ENCODE measurements at regions not wholly inside any gene's neighbourhood (a gene's known extent, or its start where the extent isn't known, plus 50 kb on each side); places are given as distances from the start of the nearest gene placed in this dataset.

- Histone ChIP-seq H2BK5ac (ENCODE audit: low read depth, low read length, poor library complexity, severe bottlenecking) (no peak overlapping the region), H3K18ac (ENCODE audit: low read depth in 1 of 2, low read length in 2 of 2) (no peak overlapping the region), H3K36me3 (ENCODE audit: control insufficient read depth in 1 of 2, insufficient read depth in 2 of 2, low read depth in 1 of 2, low read length in 2 of 2) (no peaks in the 10 kb centered on the region), H3K4ac (ENCODE audit: low read depth in 1 of 2, low read length in 2 of 2) (no peak overlapping the region), H2BK120ac (ENCODE audit: low read depth, low read length) (no peak overlapping the region), H3K23ac (ENCODE audit: low read length in 2 of 2) (no peak overlapping the region), H3K9ac (ENCODE audit: low read length) (no peak overlapping the region), H3K27ac (ENCODE audit: low read length, poor library complexity, severe bottlenecking) (no peak overlapping the region), H2AFZ (ENCODE audit: low read depth, low read length) (no peak overlapping the region), H3K14ac (ENCODE audit: low read length in 2 of 2) (no peak overlapping the region), H4K8ac (ENCODE audit: low read length) (no peak overlapping the region), H2BK12ac (ENCODE audit: low read length in 2 of 2) (no peak overlapping the region), H3K4me2 (ENCODE audit: low read length, poor library complexity, severe bottlenecking) (no peak overlapping the region), H3K27me3 (ENCODE audit: control insufficient read depth in 1 of 2, insufficient read depth in 1 of 2, low read length in 2 of 2) (no peaks in the 10 kb centered on the region), H2AK5ac (ENCODE audit: low read length, severe bottlenecking) (no peak overlapping the region), H3K9me3 (ENCODE audit: control insufficient read depth, low read length) (no peaks in the 10 kb centered on the region), H3K4me1 (ENCODE audit: control insufficient read depth, insufficient read depth, low read depth, low read length) (no peaks in the 10 kb centered on the region), H4K91ac (ENCODE audit: low read length) (no peak overlapping the region), H3K4me3 (ENCODE audit: insufficient read depth in 1 of 2, low read depth in 1 of 2, low read length in 2 of 2) (no peak overlapping the region), H3K79me1 (replicated peaks; ENCODE audit: low read length, poor library complexity, severe bottlenecking) (no peaks in the 10 kb centered on the region), H2BK15ac (ENCODE audit: low read depth, poor library complexity, severe bottlenecking) (no peak overlapping the region)
- WGBS: 84% methylated on average over 2 of the region's 3 CpGs
- no peak for DNase-seq
Observed at GRCh38 chr1:218783131-218783530, 390.5 kb upstream of the LYPLAL1 start.

GRCh38 chr1:218783916-218784315 is 389.8 kb upstream of the LYPLAL1 start:
- 87% methylated on average over 3 of the region's 3 CpGs for WGBS

GRCh38 chr1:218785928-218786327 is 387.8 kb upstream of the LYPLAL1 start:
- no peak overlapping the region for H2AFZ ChIP-seq (ENCODE audit: low read depth, low read length)
- no peaks in the 10 kb centered on the region for H3K79me1 ChIP-seq (replicated peaks; ENCODE audit: low read length, poor library complexity, severe bottlenecking)
- no peak overlapping the region for H2BK12ac ChIP-seq (ENCODE audit: low read length in 2 of 2)
- no peaks in the 10 kb centered on the region for H3K9me3 ChIP-seq (ENCODE audit: control insufficient read depth, low read length)
- H3K4me3 ChIP-seq (ENCODE audit: insufficient read depth in 1 of 2, low read depth in 1 of 2, low read length in 2 of 2): no peak overlapping the region
- H4K8ac ChIP-seq (ENCODE audit: low read length): no peak overlapping the region
- no peak for DNase-seq
- H2AK5ac ChIP-seq (ENCODE audit: low read length, severe bottlenecking): no peak overlapping the region
- no peak overlapping the region for H2BK5ac ChIP-seq (ENCODE audit: low read depth, low read length, poor library complexity, severe bottlenecking)
- no peak overlapping the region for H3K4ac ChIP-seq (ENCODE audit: low read depth in 1 of 2, low read length in 2 of 2)
- H3K27ac ChIP-seq (ENCODE audit: low read length, poor library complexity, severe bottlenecking): no peak overlapping the region
- no peaks in the 10 kb centered on the region for H3K27me3 ChIP-seq (ENCODE audit: control insufficient read depth in 1 of 2, insufficient read depth in 1 of 2, low read length in 2 of 2)
- no peak overlapping the region for H4K91ac ChIP-seq (ENCODE audit: low read length)
- no peak overlapping the region for H3K18ac ChIP-seq (ENCODE audit: low read depth in 1 of 2, low read length in 2 of 2)
- H3K23ac ChIP-seq (ENCODE audit: low read length in 2 of 2): no peak overlapping the region
- H3K4me2 ChIP-seq (ENCODE audit: low read length, poor library complexity, severe bottlenecking): no peak overlapping the region
- no peaks in the 10 kb centered on the region for H3K4me1 ChIP-seq (ENCODE audit: control insufficient read depth, insufficient read depth, low read depth, low read length)
- H2BK15ac ChIP-seq (ENCODE audit: low read depth, poor library complexity, severe bottlenecking): no peak overlapping the region
- H3K36me3 ChIP-seq (ENCODE audit: control insufficient read depth in 1 of 2, insufficient read depth in 2 of 2, low read depth in 1 of 2, low read length in 2 of 2): no peaks in the 10 kb centered on the region
- WGBS: 100% methylated on average over 2 of the region's 4 CpGs
- H2BK120ac ChIP-seq (ENCODE audit: low read depth, low read length): no peak overlapping the region
- H3K14ac ChIP-seq (ENCODE audit: low read length in 2 of 2): no peak overlapping the region
- peak overlapping the region; percentile 49 for H3K9ac ChIP-seq (ENCODE audit: low read length)

More at GRCh38 chr1:218783916-218784315, 389.8 kb upstream of the LYPLAL1 start:
- Histone ChIP-seq H3K18ac (ENCODE audit: low read depth in 1 of 2, low read length in 2 of 2) (no peak overlapping the region), H3K27me3 (ENCODE audit: control insufficient read depth in 1 of 2, insufficient read depth in 1 of 2, low read length in 2 of 2) (no peaks in the 10 kb centered on the region), H3K36me3 (ENCODE audit: control insufficient read depth in 1 of 2, insufficient read depth in 2 of 2, low read depth in 1 of 2, low read length in 2 of 2) (no peaks in the 10 kb centered on the region), H3K9me3 (ENCODE audit: control insufficient read depth, low read length) (no peaks in the 10 kb centered on the region), H3K9ac (ENCODE audit: low read length) (no peak overlapping the region), H3K4ac (ENCODE audit: low read depth in 1 of 2, low read length in 2 of 2) (no peak overlapping the region), H3K79me1 (replicated peaks; ENCODE audit: low read length, poor library complexity, severe bottlenecking) (no peaks in the 10 kb centered on the region), H3K27ac (ENCODE audit: low read length, poor library complexity, severe bottlenecking) (no peak overlapping the region), H3K14ac (ENCODE audit: low read length in 2 of 2) (no peak overlapping the region), H2BK5ac (ENCODE audit: low read depth, low read length, poor library complexity, severe bottlenecking) (no peak overlapping the region), H2AK5ac (ENCODE audit: low read length, severe bottlenecking) (no peak overlapping the region), H3K4me2 (ENCODE audit: low read length, poor library complexity, severe bottlenecking) (no peak overlapping the region), H3K23ac (ENCODE audit: low read length in 2 of 2) (no peak overlapping the region), H2BK120ac (ENCODE audit: low read depth, low read length) (no peak overlapping the region), H3K4me3 (ENCODE audit: insufficient read depth in 1 of 2, low read depth in 1 of 2, low read length in 2 of 2) (no peak overlapping the region), H2BK15ac (ENCODE audit: low read depth, poor library complexity, severe bottlenecking) (no peak overlapping the region), H2AFZ (ENCODE audit: low read depth, low read length) (no peak overlapping the region), H4K91ac (ENCODE audit: low read length) (no peak overlapping the region), H2BK12ac (ENCODE audit: low read length in 2 of 2) (no peak overlapping the region), H3K4me1 (ENCODE audit: control insufficient read depth, insufficient read depth, low read depth, low read length) (no peaks in the 10 kb centered on the region), H4K8ac (ENCODE audit: low read length) (no peak overlapping the region)
- DNase-seq: no peak

DNA sequence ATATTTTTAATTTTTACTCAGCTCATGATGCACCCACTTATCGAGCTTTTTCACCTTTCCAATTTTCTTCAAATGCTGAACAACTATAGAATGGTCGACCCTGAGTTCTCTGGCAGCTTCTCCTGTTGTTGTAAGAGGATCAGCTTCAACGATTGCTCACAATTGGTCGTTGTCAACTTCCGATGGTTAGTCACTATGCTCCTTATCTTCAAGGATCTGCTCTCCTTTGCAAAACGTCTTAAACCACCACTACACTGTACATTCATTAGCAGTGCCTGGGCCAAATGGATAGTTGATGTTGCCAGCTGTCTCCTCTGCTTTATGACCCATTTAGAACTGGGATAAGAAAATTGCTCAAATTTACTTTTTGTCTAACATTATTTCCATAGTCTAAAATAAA is 385.9 kb upstream of the LYPLAL1 start:
- H2BK120ac ChIP-seq (ENCODE audit: low read depth, low read length): no peak overlapping the region

More for the DNA sequence above, 385.9 kb upstream of the LYPLAL1 start:
- over 99% methylated on average over 5 of the region's 6 CpGs for WGBS
- Histone ChIP-seq H3K4me3 (ENCODE audit: insufficient read depth in 1 of 2, low read depth in 1 of 2, low read length in 2 of 2) (no peak overlapping the region), H3K27ac (ENCODE audit: low read length, poor library complexity, severe bottlenecking) (no peak overlapping the region), H2BK5ac (ENCODE audit: low read depth, low read length, poor library complexity, severe bottlenecking) (no peak overlapping the region), H3K4me1 (ENCODE audit: control insufficient read depth, insufficient read depth, low read depth, low read length) (no peaks in the 10 kb centered on the region), H2BK12ac (ENCODE audit: low read length in 2 of 2) (no peak overlapping the region), H3K23ac (ENCODE audit: low read length in 2 of 2) (no peak overlapping the region), H3K4me2 (ENCODE audit: low read length, poor library complexity, severe bottlenecking) (no peak overlapping the region), H2BK15ac (ENCODE audit: low read depth, poor library complexity, severe bottlenecking) (no peak overlapping the region), H3K4ac (ENCODE audit: low read depth in 1 of 2, low read length in 2 of 2) (no peak overlapping the region), H3K9me3 (ENCODE audit: control insufficient read depth, low read length) (no peaks in the 10 kb centered on the region), H3K14ac (ENCODE audit: low read length in 2 of 2) (no peak overlapping the region), H2AFZ (ENCODE audit: low read depth, low read length) (no peak overlapping the region), H3K36me3 (ENCODE audit: control insufficient read depth in 1 of 2, insufficient read depth in 2 of 2, low read depth in 1 of 2, low read length in 2 of 2) (no peaks in the 10 kb centered on the region), H3K79me1 (replicated peaks; ENCODE audit: low read length, poor library complexity, severe bottlenecking) (no peaks in the 10 kb centered on the region), H3K27me3 (ENCODE audit: control insufficient read depth in 1 of 2, insufficient read depth in 1 of 2, low read length in 2 of 2) (no peaks in the 10 kb centered on the region), H4K8ac (ENCODE audit: low read length) (no peak overlapping the region), H4K91ac (ENCODE audit: low read length) (no peak overlapping the region), H2AK5ac (ENCODE audit: low read length, severe bottlenecking) (no peak overlapping the region), H3K18ac (ENCODE audit: low read depth in 1 of 2, low read length in 2 of 2) (no peak overlapping the region), H3K9ac (ENCODE audit: low read length) (no peak overlapping the region)
- no peak for DNase-seq

Data from mesenchymal stem cell (in vitro differentiated cells and primary cell).